ENCODE measurements at regions not wholly inside any gene's neighbourhood (a gene's known extent, or its start where the extent isn't known, plus 50 kb on each side); places are given as distances from the start of the nearest gene placed in this dataset.

- intact Hi-C loops (cut with DNase I; ENCODE audit: low total_unique reads): no loop called here
- TF ChIP-seq POLR2A (IDR thresholded peaks at IDR 0.05) (no peak), CTCF (IDR thresholded peaks at IDR 0.05) (no peak), POLR2AphosphoS5 (IDR thresholded peaks at IDR 0.05) (no peak)
- Histone ChIP-seq H3K27ac (no peak overlapping the region), H3K36me3 (no peaks in the 10 kb centered on the region), H3K9me3 (no peaks in the 10 kb centered on the region), H3K27me3 (no peaks in the 10 kb centered on the region), H3K4me3 (no peak overlapping the region), H3K4me1 (no peaks in the 10 kb centered on the region)
- DNase-seq (ENCODE audit: low spot score in 2 of 2): no peak
These were observed 890.7 kb upstream of the POU3F3 start for GRCh38 chr2:103963146-103963725.

- Histone ChIP-seq H3K9me3 (no peaks in the 10 kb centered on the region), H3K4me3 (no peak overlapping the region), H3K27ac (no peak overlapping the region), H3K4me1 (no peaks in the 10 kb centered on the region), H3K27me3 (no peaks in the 10 kb centered on the region), H3K36me3 (no peaks in the 10 kb centered on the region)
- no peak for DNase-seq (ENCODE audit: low spot score in 2 of 2)
- TF ChIP-seq POLR2AphosphoS5 (IDR thresholded peaks at IDR 0.05) (no peak), CTCF (IDR thresholded peaks at IDR 0.05) (no peak), POLR2A (IDR thresholded peaks at IDR 0.05) (no peak)
- intact Hi-C loops (cut with DNase I; ENCODE audit: low total_unique reads): no loop called here
These were observed 876.7 kb upstream of the POU3F3 start for GRCh38 chr2:103977241-103977640.

- Histone ChIP-seq H3K27me3 (no peaks in the 10 kb centered on the region), H3K9me3 (no peaks in the 10 kb centered on the region), H3K4me1 (no peaks in the 10 kb centered on the region), H3K4me3 (no peak overlapping the region), H3K27ac (no peak overlapping the region), H3K36me3 (no peaks in the 10 kb centered on the region)
- DNase-seq (ENCODE audit: low spot score in 2 of 2): no peak
- intact Hi-C loops (cut with DNase I; ENCODE audit: low total_unique reads): no loop called here
- TF ChIP-seq CTCF (IDR thresholded peaks at IDR 0.05) (no peak), POLR2A (IDR thresholded peaks at IDR 0.05) (no peak), POLR2AphosphoS5 (IDR thresholded peaks at IDR 0.05) (no peak)
These were observed 876.2 kb upstream of the POU3F3 start for GRCh38 chr2:103977668-103978067.

GRCh38 chr2:103980401-103980800 lies 873.5 kb upstream of the POU3F3 start:
- H3K4me3 ChIP-seq: no peak overlapping the region
- H3K27ac ChIP-seq: no peak overlapping the region
- no peaks in the 10 kb centered on the region for H3K9me3 ChIP-seq
- no peak for DNase-seq (ENCODE audit: low spot score in 2 of 2)
- no peaks in the 10 kb centered on the region for H3K27me3 ChIP-seq
- H3K36me3 ChIP-seq: no peaks in the 10 kb centered on the region
- no peaks in the 10 kb centered on the region for H3K4me1 ChIP-seq
- intact Hi-C loops (cut with DNase I; ENCODE audit: low total_unique reads): no loop called here
- no peak for TF ChIP-seq POLR2AphosphoS5 (IDR thresholded peaks at IDR 0.05)
- TF ChIP-seq CTCF (IDR thresholded peaks at IDR 0.05): no peak
- no peak for TF ChIP-seq POLR2A (IDR thresholded peaks at IDR 0.05)

- intact Hi-C loops (cut with DNase I; ENCODE audit: low total_unique reads): no loop called here
- no peak overlapping the region for H3K27ac ChIP-seq
- no peak overlapping the region for H3K4me3 ChIP-seq
- H3K27me3 ChIP-seq: no peaks in the 10 kb centered on the region
- no peak for TF ChIP-seq POLR2AphosphoS5 (IDR thresholded peaks at IDR 0.05)
- TF ChIP-seq POLR2A (IDR thresholded peaks at IDR 0.05): no peak
- TF ChIP-seq CTCF (IDR thresholded peaks at IDR 0.05): no peak
- no peaks in the 10 kb centered on the region for H3K9me3 ChIP-seq
- DNase-seq (ENCODE audit: low spot score in 2 of 2): no peak
- H3K4me1 ChIP-seq: no peaks in the 10 kb centered on the region
- no peaks in the 10 kb centered on the region for H3K36me3 ChIP-seq
These were observed 871.2 kb upstream of the POU3F3 start for GRCh38 chr2:103982691-103983090.
